Neural progenitor cell (in vitro differentiated cells): ENCODE measurements at regions not wholly inside any gene's neighbourhood (a gene's known extent, or its start where the extent isn't known, plus 50 kb on each side); places are given as distances from the start of the nearest gene placed in this dataset.

ENCODE experiments used
- EZH2 ChIP-seq: fragments of 200-600 bp; sonication (generic); IDR thresholded peaks from 2 replicates; pipeline ENCODE4 v1.6.1; 2017; ENCODE audit warnings: antibody characterized with exemption, mild to moderate bottlenecking, moderate library complexity
- EZH2phosphoT487 ChIP-seq: fragments of 200-600 bp; sonication (generic); IDR thresholded peaks from 2 replicates; pipeline ENCODE4 v1.6.1; 2017; ENCODE audit warnings: antibody characterized with exemption
- TF ChIP-seq, protein P1 (sequence below): fragments of 200-600 bp; sonication (generic); IDR thresholded peaks from 2 replicates; pipeline ENCODE4 v1.5.1; 2017; ENCODE audit warnings: antibody characterized with exemption, mild to moderate bottlenecking

DNA sequence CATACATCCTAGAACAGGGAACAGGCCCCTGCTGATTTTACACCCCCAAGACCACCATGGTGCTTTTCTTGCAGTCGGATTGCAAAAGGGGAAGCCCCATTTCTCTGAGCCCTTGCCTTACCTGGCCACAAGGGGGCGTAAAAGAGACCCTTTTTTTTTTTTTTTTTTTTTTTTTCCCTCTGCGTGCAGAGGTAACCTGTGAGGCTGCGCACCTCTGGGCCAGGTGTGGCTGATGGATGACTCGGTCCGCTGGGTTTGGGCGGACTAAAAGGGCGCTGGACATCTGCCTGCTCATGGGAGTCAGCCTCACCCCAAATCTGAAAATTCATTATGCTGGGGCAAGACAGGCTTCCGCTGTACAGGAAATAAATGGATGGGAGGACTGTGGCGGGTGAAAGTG is 281.0 kb downstream of the CBLN1 start:
- TF ChIP-seq, protein P1, sequence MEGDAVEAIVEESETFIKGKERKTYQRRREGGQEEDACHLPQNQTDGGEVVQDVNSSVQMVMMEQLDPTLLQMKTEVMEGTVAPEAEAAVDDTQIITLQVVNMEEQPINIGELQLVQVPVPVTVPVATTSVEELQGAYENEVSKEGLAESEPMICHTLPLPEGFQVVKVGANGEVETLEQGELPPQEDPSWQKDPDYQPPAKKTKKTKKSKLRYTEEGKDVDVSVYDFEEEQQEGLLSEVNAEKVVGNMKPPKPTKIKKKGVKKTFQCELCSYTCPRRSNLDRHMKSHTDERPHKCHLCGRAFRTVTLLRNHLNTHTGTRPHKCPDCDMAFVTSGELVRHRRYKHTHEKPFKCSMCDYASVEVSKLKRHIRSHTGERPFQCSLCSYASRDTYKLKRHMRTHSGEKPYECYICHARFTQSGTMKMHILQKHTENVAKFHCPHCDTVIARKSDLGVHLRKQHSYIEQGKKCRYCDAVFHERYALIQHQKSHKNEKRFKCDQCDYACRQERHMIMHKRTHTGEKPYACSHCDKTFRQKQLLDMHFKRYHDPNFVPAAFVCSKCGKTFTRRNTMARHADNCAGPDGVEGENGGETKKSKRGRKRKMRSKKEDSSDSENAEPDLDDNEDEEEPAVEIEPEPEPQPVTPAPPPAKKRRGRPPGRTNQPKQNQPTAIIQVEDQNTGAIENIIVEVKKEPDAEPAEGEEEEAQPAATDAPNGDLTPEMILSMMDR, result peak; percentile 82
- TF ChIP-seq EZH2 (no peak), EZH2phosphoT487 (no peak)
